ENCODE measurements at regions not wholly inside any gene's neighbourhood (a gene's known extent, or its start where the extent isn't known, plus 50 kb on each side); places are given as distances from the start of the nearest gene placed in this dataset.

DNA sequence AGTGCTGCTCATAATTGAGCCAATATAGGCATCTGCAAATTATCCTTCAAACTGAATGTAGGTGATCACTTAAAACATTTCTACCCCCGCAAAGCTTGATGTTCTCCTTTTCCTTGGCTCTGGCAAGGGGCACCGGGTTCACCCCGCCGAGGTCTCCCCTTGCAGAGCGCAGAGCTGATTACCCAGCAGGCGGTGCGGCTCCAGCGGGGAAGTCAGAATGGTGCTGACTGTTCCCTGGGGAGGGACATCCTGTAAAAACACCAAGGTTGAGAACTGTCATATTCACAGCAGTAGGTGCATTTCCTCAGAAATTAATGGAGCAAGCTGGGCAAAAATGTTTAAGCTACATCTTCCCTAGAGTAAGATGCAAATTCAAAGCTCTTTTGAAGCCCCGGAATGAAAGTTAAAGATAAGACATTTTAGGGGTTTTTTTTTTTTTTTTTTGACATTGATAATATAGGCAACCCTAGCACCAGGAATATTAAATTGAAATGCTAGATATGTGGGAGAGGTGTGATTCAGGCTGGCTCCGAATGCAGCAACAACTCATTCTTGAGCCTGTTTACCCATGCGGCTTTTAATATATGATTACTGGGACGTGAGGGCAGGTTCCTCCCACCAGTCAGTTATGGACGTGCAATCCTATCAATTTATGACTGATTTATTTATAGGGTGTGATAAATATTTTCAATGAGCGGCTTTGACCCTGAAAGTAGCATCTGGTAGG, 767.3 kb upstream of the TENM3 start:
- Histone ChIP-seq H3K4me3 (no peak overlapping the region), H3K9me3 (no peaks in the 10 kb centered on the region), H3K4me1 (no peaks in the 10 kb centered on the region), H3K27me3 (no peaks in the 10 kb centered on the region), H3K36me3 (no peaks in the 10 kb centered on the region), H3K27ac (no peak overlapping the region)
- DNase-seq (peak in 1 of 4 donors; percentile 70), ATAC-seq (no peak)
- intact Hi-C loops (cut with DNase I) = no loop called here
- TF ChIP-seq, protein P1, sequence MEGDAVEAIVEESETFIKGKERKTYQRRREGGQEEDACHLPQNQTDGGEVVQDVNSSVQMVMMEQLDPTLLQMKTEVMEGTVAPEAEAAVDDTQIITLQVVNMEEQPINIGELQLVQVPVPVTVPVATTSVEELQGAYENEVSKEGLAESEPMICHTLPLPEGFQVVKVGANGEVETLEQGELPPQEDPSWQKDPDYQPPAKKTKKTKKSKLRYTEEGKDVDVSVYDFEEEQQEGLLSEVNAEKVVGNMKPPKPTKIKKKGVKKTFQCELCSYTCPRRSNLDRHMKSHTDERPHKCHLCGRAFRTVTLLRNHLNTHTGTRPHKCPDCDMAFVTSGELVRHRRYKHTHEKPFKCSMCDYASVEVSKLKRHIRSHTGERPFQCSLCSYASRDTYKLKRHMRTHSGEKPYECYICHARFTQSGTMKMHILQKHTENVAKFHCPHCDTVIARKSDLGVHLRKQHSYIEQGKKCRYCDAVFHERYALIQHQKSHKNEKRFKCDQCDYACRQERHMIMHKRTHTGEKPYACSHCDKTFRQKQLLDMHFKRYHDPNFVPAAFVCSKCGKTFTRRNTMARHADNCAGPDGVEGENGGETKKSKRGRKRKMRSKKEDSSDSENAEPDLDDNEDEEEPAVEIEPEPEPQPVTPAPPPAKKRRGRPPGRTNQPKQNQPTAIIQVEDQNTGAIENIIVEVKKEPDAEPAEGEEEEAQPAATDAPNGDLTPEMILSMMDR (IDR thresholded peaks at IDR 0.05) = no peak

DNA sequence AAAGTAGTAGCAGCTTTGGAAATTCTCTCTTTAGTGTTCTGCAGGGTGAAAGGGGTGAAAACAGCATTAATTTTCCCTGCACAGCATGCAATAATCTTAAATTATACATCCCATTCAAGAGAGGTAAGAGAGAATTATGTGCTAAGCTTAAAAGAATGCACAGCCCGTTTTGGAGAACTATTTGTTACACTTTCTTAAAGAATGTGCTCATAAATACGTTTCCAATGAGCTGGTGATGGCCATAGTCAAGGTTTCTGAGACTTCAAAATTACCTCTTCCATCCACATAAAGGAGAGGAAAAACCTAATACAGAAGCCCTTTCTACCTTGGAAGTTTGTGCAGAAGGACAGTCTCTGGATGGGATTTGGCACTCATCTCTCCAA, 766.7 kb upstream of the TENM3 start:
- no peak for ATAC-seq
- DNase-seq = no peak
- H3K9me3 ChIP-seq = no peaks in the 10 kb centered on the region
- TF ChIP-seq, protein P1 (IDR thresholded peaks at IDR 0.05) = no peak
- H3K4me3 ChIP-seq = no peak overlapping the region
- no peaks in the 10 kb centered on the region for H3K27me3 ChIP-seq
- H3K27ac ChIP-seq = no peak overlapping the region
- no peaks in the 10 kb centered on the region for H3K4me1 ChIP-seq
- intact Hi-C loops (cut with DNase I) = no loop called here
- no peaks in the 10 kb centered on the region for H3K36me3 ChIP-seq

DNA sequence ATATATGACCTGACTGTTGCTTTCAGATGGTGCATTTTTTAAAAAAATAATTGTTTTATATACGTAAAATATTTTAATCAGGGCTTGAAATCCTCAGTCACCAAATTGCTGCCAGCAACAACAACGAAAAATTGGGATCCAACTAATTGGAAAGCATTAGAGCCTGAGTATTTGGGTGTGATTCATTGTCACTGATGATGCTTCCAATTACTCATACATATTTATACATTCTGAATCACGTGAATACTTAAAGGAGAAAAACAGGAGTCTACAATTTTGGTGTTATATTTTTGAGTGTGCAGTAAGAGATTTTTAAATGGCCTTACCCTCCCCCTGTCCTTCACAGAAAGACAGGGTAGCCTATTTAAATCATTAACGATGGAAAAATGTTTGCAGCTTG, 765.6 kb upstream of the TENM3 start:
- H3K4me3 ChIP-seq = no peak overlapping the region
- ATAC-seq (no peak), DNase-seq (no peak)
- no peaks in the 10 kb centered on the region for H3K36me3 ChIP-seq
- no peaks in the 10 kb centered on the region for H3K9me3 ChIP-seq
- no peak overlapping the region for H3K27ac ChIP-seq
- TF ChIP-seq, protein P1 (IDR thresholded peaks at IDR 0.05) = no peak
- intact Hi-C loops (cut with DNase I) = no loop called here
- no peaks in the 10 kb centered on the region for H3K4me1 ChIP-seq
- no peaks in the 10 kb centered on the region for H3K27me3 ChIP-seq

DNA sequence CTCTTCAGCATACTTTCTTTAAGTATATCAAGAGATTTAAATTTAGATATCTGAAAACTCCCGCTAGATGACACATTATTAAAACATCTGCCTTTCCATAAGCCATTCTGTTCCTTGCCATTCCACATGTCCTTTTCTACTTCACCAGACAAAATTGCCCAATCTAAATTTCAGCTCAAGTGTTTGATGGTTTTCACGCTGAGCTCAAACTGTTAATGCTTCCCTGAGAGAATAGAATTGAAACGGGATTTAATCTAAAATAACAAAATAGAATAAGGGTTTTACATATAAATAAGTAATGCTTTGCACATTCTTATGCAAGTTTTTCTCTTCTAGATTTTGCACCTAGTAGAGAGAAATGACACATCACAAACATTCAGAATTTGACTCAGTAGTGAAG, 764.5 kb upstream of the TENM3 start:
- Histone ChIP-seq H3K9me3 (no peaks in the 10 kb centered on the region), H3K36me3 (no peaks in the 10 kb centered on the region), H3K4me3 (no peak overlapping the region), H3K4me1 (no peaks in the 10 kb centered on the region), H3K27me3 (no peaks in the 10 kb centered on the region), H3K27ac (no peak overlapping the region)
- ATAC-seq (no peak), DNase-seq (no peak)
- intact Hi-C loops (cut with DNase I) = no loop called here
- TF ChIP-seq, protein P1 (IDR thresholded peaks at IDR 0.05) = no peak

DNA sequence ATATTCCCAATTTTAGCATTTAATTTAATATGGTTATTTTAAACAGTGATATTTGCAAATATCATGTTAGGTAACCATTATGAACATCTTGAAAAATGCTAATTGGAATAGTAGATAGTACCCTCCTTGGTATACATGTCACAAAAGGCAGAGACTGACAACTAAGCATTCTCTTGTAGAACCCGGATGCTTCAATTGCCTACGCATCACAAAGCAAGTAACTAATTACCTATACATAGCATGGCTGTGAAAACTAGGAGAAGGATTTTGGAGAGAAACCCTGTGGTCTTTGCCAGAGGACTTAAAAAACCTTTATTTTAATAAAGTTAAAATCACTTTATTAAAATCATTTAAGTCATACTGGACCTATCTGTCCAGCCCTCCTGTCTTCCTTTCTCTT, 764.1 kb upstream of the TENM3 start:
- no peak overlapping the region for H3K4me3 ChIP-seq
- intact Hi-C loops (cut with DNase I) = no loop called here

More for the DNA sequence above, 764.1 kb upstream of the TENM3 start:
- H3K36me3 ChIP-seq = no peaks in the 10 kb centered on the region
- H3K27me3 ChIP-seq = no peaks in the 10 kb centered on the region
- DNase-seq (no peak), ATAC-seq (no peak)
- TF ChIP-seq, protein P1 (IDR thresholded peaks at IDR 0.05) = no peak
- no peaks in the 10 kb centered on the region for H3K9me3 ChIP-seq
- no peak overlapping the region for H3K27ac ChIP-seq
- H3K4me1 ChIP-seq = no peaks in the 10 kb centered on the region
